Upper lobe of right lung (tissue), 1 donor: ENCODE measurements at regions not wholly inside any gene's neighbourhood (a gene's known extent, or its start where the extent isn't known, plus 50 kb on each side); places are given as distances from the start of the nearest gene placed in this dataset.

Experiments
- ATAC-seq: fragments of 200-7000 bp; cut with Tn5 transposase; one replicate; pipeline ENCODE4 v1.9.1; 2020; ENCODE audit warnings: mild to moderate bottlenecking, moderate library complexity
- DNase-seq: peaks from one replicate; pipeline ENCODE4 v3.0.0-alpha.2; 2020
- H3K27ac ChIP-seq: fragments of 200-600 bp; one replicate; pipeline ENCODE4 v1.8.0; 2022
- H3K27me3 ChIP-seq: fragments of 200-600 bp; one replicate; pipeline ENCODE4 v1.8.0; 2022; ENCODE audit warnings: mild to moderate bottlenecking
- H3K36me3 ChIP-seq: fragments of 200-600 bp; one replicate; pipeline ENCODE4 v1.8.0; 2022
- H3K4me1 ChIP-seq: fragments of 200-600 bp; one replicate; pipeline ENCODE4 v1.8.0; 2022
- H3K4me3 ChIP-seq: fragments of 200-600 bp; one replicate; pipeline ENCODE4 v1.8.0; 2022; ENCODE audit warnings: mild to moderate bottlenecking
- H3K9me3 ChIP-seq: fragments of 200-600 bp; one replicate; pipeline ENCODE4 v1.8.0; 2022
- intact Hi-C: fragments of 100-400 bp; cut with DNase I; formaldehyde crosslinking; loops from one replicate; pipeline ENCODE4 v1.11.0; 2022
- TF ChIP-seq, protein P1 (sequence below): fragments of 200-600 bp; IDR thresholded peaks from one replicate; pipeline ENCODE4 v1.8.0; 2022; ENCODE audit warnings: antibody characterized with exemption
- donor health status: DM: no; HTN: yes; CAD: no; lungs with severe emphysema.

DNA sequence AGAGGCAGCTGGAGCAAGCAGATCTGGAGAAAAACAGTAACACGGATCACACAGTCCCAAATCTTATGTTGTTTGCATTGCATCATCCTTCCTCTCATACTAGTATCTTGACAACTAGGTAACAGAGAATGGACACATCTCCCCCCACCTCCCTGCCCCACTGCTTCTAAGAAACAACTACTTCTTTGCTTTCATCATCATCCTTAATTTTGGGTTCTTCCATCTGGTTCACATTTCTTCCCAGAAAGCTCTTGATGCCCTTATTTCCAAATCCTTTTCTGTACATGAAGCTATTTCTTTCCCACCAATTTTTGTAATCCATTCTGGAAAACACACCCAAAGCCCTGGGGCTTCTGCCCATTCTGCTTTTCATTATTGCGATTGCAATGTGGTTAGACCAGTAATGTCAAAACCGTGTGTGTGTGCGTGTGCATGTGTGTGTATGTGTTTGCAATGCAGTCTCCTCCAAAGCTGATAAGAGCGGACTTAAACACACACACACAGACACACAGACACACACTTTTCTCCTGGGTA, 254.7 kb upstream of the SLC30A5 start:
- ATAC-seq (no peak), DNase-seq (no peak)
- Histone ChIP-seq H3K27me3 (no peaks in the 10 kb centered on the region), H3K4me3 (no peak overlapping the region), H3K36me3 (no peaks in the 10 kb centered on the region), H3K4me1 (no peaks in the 10 kb centered on the region), H3K27ac (no peak overlapping the region), H3K9me3 (no peaks in the 10 kb centered on the region)
- intact Hi-C loops, result no loop called here
- TF ChIP-seq, protein P1, sequence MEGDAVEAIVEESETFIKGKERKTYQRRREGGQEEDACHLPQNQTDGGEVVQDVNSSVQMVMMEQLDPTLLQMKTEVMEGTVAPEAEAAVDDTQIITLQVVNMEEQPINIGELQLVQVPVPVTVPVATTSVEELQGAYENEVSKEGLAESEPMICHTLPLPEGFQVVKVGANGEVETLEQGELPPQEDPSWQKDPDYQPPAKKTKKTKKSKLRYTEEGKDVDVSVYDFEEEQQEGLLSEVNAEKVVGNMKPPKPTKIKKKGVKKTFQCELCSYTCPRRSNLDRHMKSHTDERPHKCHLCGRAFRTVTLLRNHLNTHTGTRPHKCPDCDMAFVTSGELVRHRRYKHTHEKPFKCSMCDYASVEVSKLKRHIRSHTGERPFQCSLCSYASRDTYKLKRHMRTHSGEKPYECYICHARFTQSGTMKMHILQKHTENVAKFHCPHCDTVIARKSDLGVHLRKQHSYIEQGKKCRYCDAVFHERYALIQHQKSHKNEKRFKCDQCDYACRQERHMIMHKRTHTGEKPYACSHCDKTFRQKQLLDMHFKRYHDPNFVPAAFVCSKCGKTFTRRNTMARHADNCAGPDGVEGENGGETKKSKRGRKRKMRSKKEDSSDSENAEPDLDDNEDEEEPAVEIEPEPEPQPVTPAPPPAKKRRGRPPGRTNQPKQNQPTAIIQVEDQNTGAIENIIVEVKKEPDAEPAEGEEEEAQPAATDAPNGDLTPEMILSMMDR, result no peak

DNA sequence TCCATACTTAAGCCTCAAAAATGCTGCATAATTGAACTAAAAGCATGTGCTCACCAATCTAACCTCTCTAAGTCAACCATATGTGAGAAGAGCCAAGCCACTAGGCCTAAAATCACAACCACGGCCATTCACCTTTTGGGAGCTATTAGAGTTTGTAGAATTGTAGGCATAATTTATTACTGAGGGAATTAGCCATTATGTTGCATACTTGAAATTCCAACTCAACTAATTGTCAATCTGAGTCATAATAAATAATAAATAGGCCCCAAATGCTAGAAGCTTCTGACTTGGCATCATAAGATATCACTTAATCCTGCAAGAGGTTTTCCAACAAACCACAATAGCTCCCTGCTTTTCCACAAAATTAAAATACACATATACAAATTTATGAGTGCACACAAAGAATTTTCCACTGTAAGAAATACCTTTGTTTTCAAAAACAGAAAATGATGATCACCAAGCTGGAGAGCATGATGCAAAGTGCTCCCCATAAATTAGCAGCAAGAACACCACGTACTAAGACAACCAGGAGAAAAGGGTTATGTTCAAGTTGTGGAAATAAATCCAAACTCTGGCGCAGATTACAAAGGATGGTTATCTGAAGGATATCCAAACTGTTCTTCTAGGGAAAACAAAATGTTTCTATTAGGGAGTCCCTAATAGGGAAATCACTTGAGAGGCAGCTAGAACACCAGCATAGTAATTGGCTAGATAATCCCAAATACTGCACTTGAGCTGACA, 250.0 kb upstream of the SLC30A5 start:
- no peaks in the 10 kb centered on the region for H3K9me3 ChIP-seq
- ATAC-seq (no peak), DNase-seq (no peak)
- TF ChIP-seq, protein P1, result no peak
- no peaks in the 10 kb centered on the region for H3K27me3 ChIP-seq
- H3K27ac ChIP-seq, result no peak overlapping the region
- no peaks in the 10 kb centered on the region for H3K4me1 ChIP-seq
- H3K4me3 ChIP-seq, result no peak overlapping the region
- no peaks in the 10 kb centered on the region for H3K36me3 ChIP-seq
- intact Hi-C loops, result no loop called here

DNA sequence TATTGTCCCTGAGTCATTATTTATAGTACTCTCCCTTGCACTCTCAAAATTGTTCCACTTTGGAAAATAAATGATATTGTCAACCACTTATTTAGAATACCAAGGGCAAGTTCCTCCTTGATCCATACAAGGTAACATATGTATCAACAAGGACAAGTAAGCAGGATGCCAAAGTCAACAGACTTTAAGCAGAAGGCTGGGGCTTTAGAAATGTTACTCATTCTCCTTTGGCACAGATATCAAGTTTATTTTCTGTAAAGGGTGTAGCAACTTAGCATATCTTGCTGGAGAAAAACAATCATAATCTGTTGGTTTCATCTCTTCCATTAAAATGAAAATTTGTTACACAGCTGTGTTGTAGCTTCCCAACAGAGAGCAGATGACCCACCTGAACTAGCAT, 248.7 kb upstream of the SLC30A5 start:
- TF ChIP-seq, protein P1, result no peak
- intact Hi-C loops, result no loop called here
- Histone ChIP-seq H3K27me3 (no peaks in the 10 kb centered on the region), H3K9me3 (no peaks in the 10 kb centered on the region), H3K4me3 (no peak overlapping the region), H3K36me3 (no peaks in the 10 kb centered on the region), H3K4me1 (no peaks in the 10 kb centered on the region), H3K27ac (no peak overlapping the region)
- no peak for ATAC-seq
- DNase-seq, result no peak

DNA sequence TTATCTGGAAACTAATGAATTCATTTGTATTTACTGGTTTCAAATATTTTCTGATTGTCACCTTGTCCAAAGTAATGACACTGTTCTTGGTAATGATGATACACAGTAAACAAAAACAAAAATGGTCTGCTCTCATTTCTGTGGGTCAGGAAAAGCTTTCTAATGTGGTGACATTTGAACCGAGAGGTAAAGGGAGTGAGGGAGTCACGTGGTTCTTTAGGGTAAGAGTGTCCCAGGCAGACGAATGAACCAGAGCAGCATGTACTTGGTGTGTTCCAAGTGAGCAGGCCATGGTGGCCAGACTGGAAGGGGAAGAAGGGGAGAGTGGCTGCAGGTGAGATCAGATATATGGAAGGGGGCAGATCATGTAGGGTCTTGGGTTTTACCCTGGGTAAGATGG, 247.0 kb upstream of the SLC30A5 start:
- no peaks in the 10 kb centered on the region for H3K9me3 ChIP-seq
- no peak for DNase-seq
- no peak overlapping the region for H3K27ac ChIP-seq
- intact Hi-C loops, result no loop called here
- no peak for ATAC-seq
- no peaks in the 10 kb centered on the region for H3K4me1 ChIP-seq
- H3K4me3 ChIP-seq, result no peak overlapping the region
- no peaks in the 10 kb centered on the region for H3K36me3 ChIP-seq
- no peaks in the 10 kb centered on the region for H3K27me3 ChIP-seq
- TF ChIP-seq, protein P1, result no peak

DNA sequence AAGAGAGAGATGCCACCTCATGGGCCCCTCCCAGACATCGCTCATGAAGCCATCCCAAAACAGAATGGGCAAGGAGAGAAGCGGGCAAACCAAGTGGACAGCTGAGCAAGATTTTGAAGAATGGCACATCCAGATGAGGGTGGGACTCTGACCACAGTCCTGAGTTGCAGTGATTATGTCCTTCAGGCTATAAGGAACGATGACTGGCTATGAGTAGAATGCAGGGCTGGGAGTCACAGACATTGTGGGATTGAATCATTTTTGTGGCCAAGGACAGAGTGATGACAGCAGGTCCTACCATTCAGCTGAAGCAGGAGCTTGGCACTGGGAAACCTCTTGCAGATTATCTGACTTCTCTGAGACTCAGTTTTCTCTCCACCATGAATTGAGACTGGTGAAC, 245.7 kb upstream of the SLC30A5 start:
- H3K9me3 ChIP-seq, result no peaks in the 10 kb centered on the region
- intact Hi-C loops, result no loop called here
- no peaks in the 10 kb centered on the region for H3K4me1 ChIP-seq
- no peaks in the 10 kb centered on the region for H3K36me3 ChIP-seq
- no peak for DNase-seq
- TF ChIP-seq, protein P1, result no peak
- H3K27ac ChIP-seq, result no peak overlapping the region
- H3K27me3 ChIP-seq, result no peaks in the 10 kb centered on the region
- no peak overlapping the region for H3K4me3 ChIP-seq
- no peak for ATAC-seq
